GM23338 (cell line): ENCODE measurements at regions not wholly inside any gene's neighbourhood (a gene's known extent, or its start where the extent isn't known, plus 50 kb on each side); places are given as distances from the start of the nearest gene placed in this dataset.

ENCODE experiments used
- ATAC-seq: fragments of 200-7000 bp; cut with Tn5 transposase; 3 replicates; pipeline ENCODE4 v1.9.1; 2020
- DNase-seq: peaks from one replicate; pipeline ENCODE4 v3.0.0-alpha.2; 2015; ENCODE audit warnings: low spot score
- H2AFZ ChIP-seq: fragments of 200-600 bp; sonication (generic); 2 replicates; pipeline ENCODE4 v1.8.0; 2016; ENCODE audit warnings: antibody characterized with exemption, mild to moderate bottlenecking, moderate library complexity
- H3F3A ChIP-seq: fragments of 200-600 bp; sonication (generic); replicated peaks from 2 replicates; pipeline ENCODE4 v1.8.0; 2017; ENCODE audit warnings: antibody characterized with exemption, mixed run types, low read depth
- H3K27ac ChIP-seq: fragments of 200-600 bp; sonication (generic); 2 replicates; pipeline ENCODE4 v1.6.1; 2016; ENCODE audit warnings: low read depth
- H3K27me3 ChIP-seq: fragments of 200-600 bp; sonication (generic); 2 replicates; pipeline ENCODE4 v1.8.0; 2016; ENCODE audit warnings: mild to moderate bottlenecking, mixed run types, moderate library complexity; ENCODE audit not compliant: insufficient read depth
- H3K36me3 ChIP-seq: fragments of 200-600 bp; sonication (generic); 2 replicates; pipeline ENCODE4 v1.8.0; 2016; ENCODE audit warnings: mild to moderate bottlenecking; ENCODE audit not compliant: insufficient read depth
- H3K4me1 ChIP-seq: fragments of 200-600 bp; sonication (generic); 2 replicates; pipeline ENCODE4 v1.8.0; 2016; ENCODE audit warnings: mild to moderate bottlenecking, moderate library complexity; ENCODE audit not compliant: insufficient read depth
- H3K4me2 ChIP-seq: fragments of 200-600 bp; sonication (generic); 2 replicates; pipeline ENCODE4 v1.7.1; 2017; ENCODE audit warnings: mixed run types
- H3K4me3 ChIP-seq: fragments of 200-600 bp; sonication (generic); 2 replicates; pipeline ENCODE4 v1.6.1; 2016; ENCODE audit warnings: mixed run types
- H3K79me2 ChIP-seq: fragments of 200-600 bp; sonication (generic); replicated peaks from 2 replicates; pipeline ENCODE4 v1.8.0; 2017; ENCODE audit warnings: mild to moderate bottlenecking; ENCODE audit not compliant: insufficient read depth
- H3K9me2 ChIP-seq: fragments of 200-600 bp; sonication (generic); 2 replicates; pipeline ENCODE4 v1.8.0; 2017; ENCODE audit not compliant: insufficient read depth
- H4K20me1 ChIP-seq: fragments of 200-600 bp; sonication (generic); replicated peaks from 2 replicates; pipeline ENCODE4 v1.8.0; 2017; ENCODE audit warnings: mild to moderate bottlenecking; ENCODE audit not compliant: insufficient read depth
- H3K27ac Mint-ChIP-seq: 2 replicates; pipeline ENCODE4 v1.8.0; 2020; ENCODE audit warnings: inconsistent platforms, mild to moderate bottlenecking, moderate library complexity, mixed read lengths
- H3K27me3 Mint-ChIP-seq: 3 replicates; pipeline ENCODE4 v1.8.0; 2022; ENCODE audit warnings: low read depth, mild to moderate bottlenecking, moderate library complexity, mixed read lengths, inconsistent platforms; ENCODE audit not compliant: insufficient read depth, poor library complexity
- H3K36me3 Mint-ChIP-seq: 3 replicates; pipeline ENCODE4 v1.8.0; 2021; ENCODE audit warnings: low read depth, mild to moderate bottlenecking, inconsistent platforms, moderate library complexity, mixed read lengths
- H3K4me1 Mint-ChIP-seq: 3 replicates; pipeline ENCODE4 v1.8.0; 2020; ENCODE audit warnings: mild to moderate bottlenecking, inconsistent platforms, mixed read lengths
- H3K4me3 Mint-ChIP-seq: 3 replicates; pipeline ENCODE4 v1.8.0; 2021; ENCODE audit warnings: moderate library complexity, mild to moderate bottlenecking, inconsistent platforms, mixed read lengths
- H3K9me3 Mint-ChIP-seq: 3 replicates; pipeline ENCODE4 v1.8.0; 2020; ENCODE audit warnings: moderate library complexity, mild to moderate bottlenecking, inconsistent platforms, mixed read lengths
- NANOG ChIP-seq: IDR thresholded peaks from 2 replicates; pipeline ENCODE4 v1.6.1; 2016; ENCODE audit warnings: antibody characterized with exemption, borderline replicate concordance
- POLR2AphosphoS5 ChIP-seq: IDR thresholded peaks from 2 replicates; pipeline ENCODE4 v1.6.1; 2016; ENCODE audit warnings: antibody characterized with exemption, low read depth
- REST ChIP-seq: IDR thresholded peaks from one replicate; pipeline ENCODE4 v1.6.1; 2018; ENCODE audit warnings: antibody characterized with exemption; ENCODE audit not compliant: unreplicated experiment
- ZNF114 ChIP-seq: fragments of 250-450 bp; sonication (Bioruptor Pico); IDR thresholded peaks from 2 replicates; pipeline ENCODE4 v1.5.0; 2020; ENCODE audit warnings: mild to moderate bottlenecking, moderate library complexity

- H3K27ac Mint-ChIP-seq: no peak overlapping the region
- H3K27me3 Mint-ChIP-seq: peaks cover 9% of the 10 kb centered on the region
These were observed 86.8 kb upstream of the NDUFV2 start for GRCh38 chr18:9015689-9016088.

GRCh38 chr18:9016633-9017166, 85.8 kb upstream of the NDUFV2 start:
- H3K4me3 ChIP-seq: no peak overlapping the region
- no peaks in the 10 kb centered on the region for H3K79me2 ChIP-seq
- Mint-ChIP-seq H3K36me3 (peaks cover 2% of the 10 kb centered on the region; the same call in 1 of the 3 replicates), H3K27ac (peak overlapping the region; percentile 84), H3K9me3 (peaks cover 4% of the 10 kb centered on the region; the same call in 2 of the 3 replicates), H3K27me3 (peaks cover 9% of the 10 kb centered on the region), H3K4me3 (no peak overlapping the region), H3K4me1 (peaks cover 14% of the 10 kb centered on the region)
- no peak for DNase-seq
- H4K20me1 ChIP-seq: no peaks in the 10 kb centered on the region
- no peaks in the 10 kb centered on the region; the same call in 1 of the 2 replicates for H3F3A ChIP-seq
- H3K27me3 ChIP-seq: no peaks in the 10 kb centered on the region
- peak overlapping the region; percentile 66 for H3K4me2 ChIP-seq
- peak overlapping the region; percentile 100 for H2AFZ ChIP-seq
- peaks cover 8% of the 10 kb centered on the region for H3K4me1 ChIP-seq
- peak; percentile 88 for ATAC-seq
- TF ChIP-seq REST (no peak), NANOG (no peak), ZNF114 (CRISPR knock-in tag) (no peak), POLR2AphosphoS5 (no peak)
- H3K27ac ChIP-seq: no peak overlapping the region
- H3K9me2 ChIP-seq: peaks cover 13% of the 10 kb centered on the region; the same call in 1 of the 2 replicates
- no peaks in the 10 kb centered on the region for H3K36me3 ChIP-seq

More at GRCh38 chr18:9015689-9016088, 86.8 kb upstream of the NDUFV2 start:
- no peak for ATAC-seq
- DNase-seq: no peak
- Histone ChIP-seq H3K27ac (no peak overlapping the region), H2AFZ (peak overlapping the region; percentile 69; the same call in 1 of the 2 replicates), H3K27me3 (no peaks in the 10 kb centered on the region), H3K36me3 (no peaks in the 10 kb centered on the region), H3K4me2 (no peak overlapping the region), H3K79me2 (no peaks in the 10 kb centered on the region), H3K4me1 (peaks cover 8% of the 10 kb centered on the region), H4K20me1 (no peaks in the 10 kb centered on the region), H3F3A (no peaks in the 10 kb centered on the region; the same call in 1 of the 2 replicates), H3K9me2 (peaks cover 13% of the 10 kb centered on the region; the same call in 1 of the 2 replicates), H3K4me3 (no peak overlapping the region)
- H3K4me1 Mint-ChIP-seq: peaks cover 14% of the 10 kb centered on the region
- H3K36me3 Mint-ChIP-seq: peaks cover 2% of the 10 kb centered on the region; the same call in 1 of the 3 replicates
- H3K4me3 Mint-ChIP-seq: no peak overlapping the region
- H3K9me3 Mint-ChIP-seq: peaks cover 4% of the 10 kb centered on the region; the same call in 2 of the 3 replicates
- TF ChIP-seq REST: no peak
